OCI-LY3 (cell line): ENCODE measurements at regions not wholly inside any gene's neighbourhood (a gene's known extent, or its start where the extent isn't known, plus 50 kb on each side); places are given as distances from the start of the nearest gene placed in this dataset.

Experiments used
- H2AFZ ChIP-seq: fragments of 200-600, 300-600 bp; shearing (Covaris generic); 2 replicates; pipeline ENCODE4 v1.6.0; 2014; ENCODE audit warnings: antibody characterized with exemption, low read depth, low read length
- H3K27ac ChIP-seq: fragments of 200-600, 300-600 bp; sonication (generic); 2 replicates; pipeline ENCODE4 v1.5.1; 2014; ENCODE audit warnings: mild to moderate bottlenecking, low read length, moderate library complexity, mixed read lengths
- H3K27me3 ChIP-seq: fragments of 200-600, 300-600 bp; sonication (generic); 2 replicates; pipeline ENCODE4 v1.6.1; 2014; ENCODE audit warnings: low read depth, low read length, mixed read lengths
- H3K36me3 ChIP-seq: fragments of 200-600, 300-600 bp; sonication (generic); replicated peaks from 2 replicates; pipeline ENCODE3; 2014; ENCODE audit warnings: low read depth, low read length, mixed read lengths
- H3K4me1 ChIP-seq: fragments of 300-600, 200-600 bp; sonication (generic); 2 replicates; pipeline ENCODE4 v1.6.1; 2014; ENCODE audit warnings: low read length, mixed read lengths
- H3K4me2 ChIP-seq: fragments of 200-600, 300-600 bp; sonication (generic); 2 replicates; pipeline ENCODE4 v1.6.1; 2014; ENCODE audit warnings: low read length, mixed read lengths
- H3K4me3 ChIP-seq: fragments of 300-600, 200-600 bp; sonication (generic); 2 replicates; pipeline ENCODE4 v1.5.1; 2014; ENCODE audit warnings: antibody characterized with exemption, mild to moderate bottlenecking, low read length, moderate library complexity
- H3K79me2 ChIP-seq: fragments of 300-600, 200-600 bp; shearing (Covaris generic); 2 replicates; pipeline ENCODE4 v1.6.1; 2014; ENCODE audit warnings: mild to moderate bottlenecking, low read length, mixed read lengths
- H3K9ac ChIP-seq: fragments of 300-600, 200-600 bp; shearing (Covaris generic); 2 replicates; pipeline ENCODE4 v1.6.0; 2014; ENCODE audit warnings: mild to moderate bottlenecking, low read length, moderate library complexity
- H3K9me3 ChIP-seq: fragments of 200-600, 300-600 bp; shearing (Covaris generic); 2 replicates; pipeline ENCODE4 v1.6.1; 2014; ENCODE audit warnings: low read length, mixed read lengths; ENCODE audit not compliant: insufficient read depth
- H4K20me1 ChIP-seq: fragments of 200-600, 300-600 bp; sonication (generic); 2 replicates; pipeline ENCODE4 v1.6.1; 2016; ENCODE audit warnings: low read length, mixed read lengths; ENCODE audit not compliant: insufficient read depth
- CTCF ChIP-seq: fragments of 200-600, 300-600 bp; sonication (generic); IDR thresholded peaks from 2 replicates; pipeline ENCODE4 v1.5.1; 2014; ENCODE audit warnings: antibody characterized with exemption, low read length, low read depth
- EZH2phosphoT487 ChIP-seq: fragments of 200-600 bp; shearing (Covaris generic); IDR thresholded peaks from 2 replicates; pipeline ENCODE4 v1.6.1; 2018; ENCODE audit warnings: antibody characterized with exemption, mixed run types, low read depth

- H3K36me3 ChIP-seq: no peaks in the 10 kb centered on the region
- no peak overlapping the region for H3K27ac ChIP-seq
- TF ChIP-seq CTCF (no peak), EZH2phosphoT487 (no peak)
- no peaks in the 10 kb centered on the region for H3K9me3 ChIP-seq
- no peaks in the 10 kb centered on the region for H3K27me3 ChIP-seq
- no peaks in the 10 kb centered on the region for H4K20me1 ChIP-seq
- no peak overlapping the region for H3K9ac ChIP-seq
- no peaks in the 10 kb centered on the region for H3K79me2 ChIP-seq
- H2AFZ ChIP-seq: 0 out of 2 replicates have a peak overlapping the region, but pooled peaks have one; percentile 17
- H3K4me1 ChIP-seq: peaks cover 8% of the 10 kb centered on the region
- H3K4me2 ChIP-seq: no peak overlapping the region
- no peak overlapping the region for H3K4me3 ChIP-seq
These were observed 814.5 kb downstream of the CBLN2 start for GRCh38 chr18:71729611-71730010.

- Histone ChIP-seq H4K20me1 (no peaks in the 10 kb centered on the region), H2AFZ (peak overlapping the region; percentile 74; the same call in 1 of the 2 replicates), H3K4me1 (peaks cover 8% of the 10 kb centered on the region)
These were observed 816.2 kb downstream of the CBLN2 start for GRCh38 chr18:71727909-71728308.

GRCh38 chr18:71725256-71725655, 818.9 kb downstream of the CBLN2 start:
- peaks cover 8% of the 10 kb centered on the region for H3K4me1 ChIP-seq
- H3K9me3 ChIP-seq: 0 out of 2 replicates have a peak, but pooled peaks cover 5% of the 10 kb centered on the region
- no peaks in the 10 kb centered on the region for H4K20me1 ChIP-seq
- no peak overlapping the region for H3K4me2 ChIP-seq
- no peak overlapping the region for H3K27ac ChIP-seq
- no peaks in the 10 kb centered on the region for H3K79me2 ChIP-seq
- no peaks in the 10 kb centered on the region for H3K27me3 ChIP-seq
- H3K4me3 ChIP-seq: no peak overlapping the region
- no peak overlapping the region for H3K9ac ChIP-seq
- no peaks in the 10 kb centered on the region for H3K36me3 ChIP-seq
- no peak for TF ChIP-seq CTCF
- no peak for TF ChIP-seq EZH2phosphoT487
- H2AFZ ChIP-seq: no peak overlapping the region

More at GRCh38 chr18:71727909-71728308, 816.2 kb downstream of the CBLN2 start:
- Histone ChIP-seq H3K79me2 (no peaks in the 10 kb centered on the region), H3K27me3 (no peaks in the 10 kb centered on the region), H3K27ac (peak overlapping the region; percentile 31; the same call in 1 of the 2 replicates), H3K4me3 (0 out of 2 replicates have a peak overlapping the region, but pooled peaks have one; percentile 13), H3K9me3 (no peaks in the 10 kb centered on the region), H3K36me3 (no peaks in the 10 kb centered on the region), H3K4me2 (peak overlapping the region; percentile 41), H3K9ac (no peak overlapping the region)
- TF ChIP-seq EZH2phosphoT487 (no peak), CTCF (no peak)

- Histone ChIP-seq H3K27me3 (no peaks in the 10 kb centered on the region), H3K9ac (peak overlapping the region; percentile 41; the same call in 1 of the 2 replicates), H4K20me1 (no peaks in the 10 kb centered on the region), H3K9me3 (peaks cover 40% of the 10 kb centered on the region; the same call in 1 of the 2 replicates), H3K27ac (peak overlapping the region; percentile 90), H3K36me3 (peaks cover 52% of the 10 kb centered on the region), H3K79me2 (no peaks in the 10 kb centered on the region), H2AFZ (0 out of 2 replicates have a peak overlapping the region, but pooled peaks have one; percentile 6), H3K4me2 (peak overlapping the region; percentile 63), H3K4me3 (peak overlapping the region; percentile 36), H3K4me1 (peaks cover 37% of the 10 kb centered on the region)
- TF ChIP-seq EZH2phosphoT487 (no peak), CTCF (no peak)
These were observed 836.1 kb downstream of the CBLN2 start for GRCh38 chr18:71707985-71708500.
